Stomach (tissue), 4 donors: ENCODE measurements at regions not wholly inside any gene's neighbourhood (a gene's known extent, or its start where the extent isn't known, plus 50 kb on each side); places are given as distances from the start of the nearest gene placed in this dataset.

Source experiments
- EP300 ChIP-seq: sonication (generic); formaldehyde crosslinking; IDR thresholded peaks from one replicate; pipeline ENCODE4 v1.6.1; 2017; ENCODE audit warnings: antibody characterized with exemption
- POLR2A ChIP-seq, 4 donors: fragments of 450-650 bp; IDR thresholded peaks; one replicate each; pipeline ENCODE4 v1.6.1; 2016; ENCODE audit warnings: antibody characterized with exemption in 4 of 4, control low read depth in 2 of 4, mild to moderate bottlenecking in 1 of 4, moderate library complexity in 1 of 4
- POLR2AphosphoS5 ChIP-seq, 3 donors: sonication (generic); formaldehyde crosslinking; IDR thresholded peaks; one replicate each; pipeline ENCODE4 v1.6.1; 2016; ENCODE audit warnings: antibody characterized with exemption in 3 of 3
- TF ChIP-seq, protein P1 (sequence below), 7 experiments: fragments of 450-650 bp in 4 of 7; fragments of 200-600 bp in 3 of 7; sonication (generic) in 3 of 7; IDR thresholded peaks; one replicate each; pipeline ENCODE4 v1.5.1; 2016 to 2019; ENCODE audit warnings: antibody characterized with exemption in 7 of 7, control low read depth in 2 of 7, mild to moderate bottlenecking in 1 of 7

DNA sequence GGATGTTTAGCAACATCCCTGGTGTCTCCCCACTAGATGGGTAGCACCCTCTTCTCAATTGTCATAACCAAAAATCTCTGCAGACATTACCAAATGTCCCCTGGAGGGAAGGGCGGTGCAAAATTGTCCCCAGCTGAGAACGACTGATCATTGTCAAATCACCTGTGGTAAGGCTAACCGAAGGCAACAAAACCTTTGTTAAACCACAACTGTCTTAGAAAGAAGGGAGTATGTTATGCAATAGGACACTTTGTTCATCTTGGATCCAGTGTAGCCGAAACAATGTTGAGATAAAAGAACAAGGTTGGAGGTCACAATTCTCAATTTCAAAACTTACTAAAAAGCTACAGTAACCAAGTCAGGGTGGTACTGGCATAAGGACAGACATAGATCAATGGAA lies 50.3 kb upstream of the ST3GAL5 start:
- TF ChIP-seq, protein P1, sequence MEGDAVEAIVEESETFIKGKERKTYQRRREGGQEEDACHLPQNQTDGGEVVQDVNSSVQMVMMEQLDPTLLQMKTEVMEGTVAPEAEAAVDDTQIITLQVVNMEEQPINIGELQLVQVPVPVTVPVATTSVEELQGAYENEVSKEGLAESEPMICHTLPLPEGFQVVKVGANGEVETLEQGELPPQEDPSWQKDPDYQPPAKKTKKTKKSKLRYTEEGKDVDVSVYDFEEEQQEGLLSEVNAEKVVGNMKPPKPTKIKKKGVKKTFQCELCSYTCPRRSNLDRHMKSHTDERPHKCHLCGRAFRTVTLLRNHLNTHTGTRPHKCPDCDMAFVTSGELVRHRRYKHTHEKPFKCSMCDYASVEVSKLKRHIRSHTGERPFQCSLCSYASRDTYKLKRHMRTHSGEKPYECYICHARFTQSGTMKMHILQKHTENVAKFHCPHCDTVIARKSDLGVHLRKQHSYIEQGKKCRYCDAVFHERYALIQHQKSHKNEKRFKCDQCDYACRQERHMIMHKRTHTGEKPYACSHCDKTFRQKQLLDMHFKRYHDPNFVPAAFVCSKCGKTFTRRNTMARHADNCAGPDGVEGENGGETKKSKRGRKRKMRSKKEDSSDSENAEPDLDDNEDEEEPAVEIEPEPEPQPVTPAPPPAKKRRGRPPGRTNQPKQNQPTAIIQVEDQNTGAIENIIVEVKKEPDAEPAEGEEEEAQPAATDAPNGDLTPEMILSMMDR (IDR thresholded peaks at IDR 0.05): no peak
- TF ChIP-seq POLR2A (IDR thresholded peaks at IDR 0.05) (no peak), EP300 (no peak), POLR2AphosphoS5 (IDR thresholded peaks at IDR 0.05) (no peak)
